Sigmoid colon (tissue), 4 donors: ENCODE measurements at regions not wholly inside any gene's neighbourhood (a gene's known extent, or its start where the extent isn't known, plus 50 kb on each side); places are given as distances from the start of the nearest gene placed in this dataset.

Source experiments
- EP300 ChIP-seq, 4 donors: sonication (generic); formaldehyde crosslinking; IDR thresholded peaks; one replicate each; pipeline ENCODE4 v1.6.1; 2017; ENCODE audit warnings: antibody characterized with exemption in 4 of 4
- POLR2A ChIP-seq, 2 donors: fragments of 450-650 bp; IDR thresholded peaks; one replicate each; pipeline ENCODE4 v1.6.1; 2016; ENCODE audit warnings: antibody characterized with exemption in 2 of 2, mild to moderate bottlenecking in 2 of 2, moderate library complexity in 2 of 2
- POLR2AphosphoS5 ChIP-seq, 4 donors: sonication (generic); formaldehyde crosslinking; IDR thresholded peaks; one replicate each; pipeline ENCODE4 v1.6.1; 2017; ENCODE audit warnings: antibody characterized with exemption in 4 of 4
- TF ChIP-seq, protein P1 (sequence below), 4 experiments: fragments of 450-650 bp in 3 of 4; fragments of 200-600 bp in 1 of 4; IDR thresholded peaks; one replicate each; pipeline ENCODE4 v1.5.1; 2016 to 2019; ENCODE audit warnings: antibody characterized with exemption in 4 of 4, mild to moderate bottlenecking in 3 of 4, moderate library complexity in 2 of 4

DNA sequence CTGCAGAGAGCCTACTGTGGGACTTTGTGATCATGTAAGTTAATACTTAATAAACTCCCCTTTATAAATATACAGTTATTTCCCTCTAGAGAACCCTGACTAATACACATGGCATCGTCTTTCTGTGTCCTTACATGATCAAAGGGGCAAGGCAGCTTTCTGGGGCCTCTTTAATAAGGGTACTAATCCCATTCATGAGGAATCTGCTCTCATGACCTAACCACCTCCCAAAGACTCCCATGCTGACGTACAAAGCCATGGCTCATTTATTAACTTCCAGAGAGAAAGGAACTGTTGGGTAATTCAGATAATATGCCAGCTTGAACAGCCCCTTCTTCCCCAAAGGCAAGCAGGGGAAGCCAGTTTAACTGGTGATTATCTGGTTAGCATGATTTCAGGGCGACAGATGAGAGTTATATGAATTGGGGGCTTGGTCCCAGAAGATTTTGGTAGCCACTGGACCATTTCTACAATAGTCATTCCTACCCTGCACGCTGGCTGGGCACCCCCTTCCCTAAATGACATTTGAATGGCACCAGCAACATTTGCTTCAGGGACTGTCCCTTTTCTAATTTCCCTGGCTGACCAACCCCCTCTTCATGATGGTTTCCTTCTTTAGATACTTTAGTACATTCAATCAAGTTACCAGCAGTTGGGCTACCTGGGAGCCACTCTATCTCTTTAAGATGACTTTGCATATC is 83.6 kb upstream of the C3orf80 start:
- TF ChIP-seq, protein P1, sequence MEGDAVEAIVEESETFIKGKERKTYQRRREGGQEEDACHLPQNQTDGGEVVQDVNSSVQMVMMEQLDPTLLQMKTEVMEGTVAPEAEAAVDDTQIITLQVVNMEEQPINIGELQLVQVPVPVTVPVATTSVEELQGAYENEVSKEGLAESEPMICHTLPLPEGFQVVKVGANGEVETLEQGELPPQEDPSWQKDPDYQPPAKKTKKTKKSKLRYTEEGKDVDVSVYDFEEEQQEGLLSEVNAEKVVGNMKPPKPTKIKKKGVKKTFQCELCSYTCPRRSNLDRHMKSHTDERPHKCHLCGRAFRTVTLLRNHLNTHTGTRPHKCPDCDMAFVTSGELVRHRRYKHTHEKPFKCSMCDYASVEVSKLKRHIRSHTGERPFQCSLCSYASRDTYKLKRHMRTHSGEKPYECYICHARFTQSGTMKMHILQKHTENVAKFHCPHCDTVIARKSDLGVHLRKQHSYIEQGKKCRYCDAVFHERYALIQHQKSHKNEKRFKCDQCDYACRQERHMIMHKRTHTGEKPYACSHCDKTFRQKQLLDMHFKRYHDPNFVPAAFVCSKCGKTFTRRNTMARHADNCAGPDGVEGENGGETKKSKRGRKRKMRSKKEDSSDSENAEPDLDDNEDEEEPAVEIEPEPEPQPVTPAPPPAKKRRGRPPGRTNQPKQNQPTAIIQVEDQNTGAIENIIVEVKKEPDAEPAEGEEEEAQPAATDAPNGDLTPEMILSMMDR (IDR thresholded peaks at IDR 0.05): no peak
- no peak for TF ChIP-seq POLR2A (IDR thresholded peaks at IDR 0.05)
- TF ChIP-seq POLR2AphosphoS5 (IDR thresholded peaks at IDR 0.05): no peak
- TF ChIP-seq EP300 (IDR thresholded peaks at IDR 0.05): no peak
